H9 (cell line): ENCODE measurements at regions not wholly inside any gene's neighbourhood (a gene's known extent, or its start where the extent isn't known, plus 50 kb on each side); places are given as distances from the start of the nearest gene placed in this dataset.

Source experiments
- DNase-seq: peaks from one replicate; pipeline ENCODE4 v3.0.0-alpha.2; 2017
- H2AFZ ChIP-seq: one replicate; pipeline ENCODE4 v1.6.1; 2013; ENCODE audit warnings: mild to moderate bottlenecking, low read length, control low read depth, moderate library complexity
- H2AK5ac ChIP-seq: 2 replicates; pipeline ENCODE4 v1.6.1; 2013; ENCODE audit warnings: low read length, control low read depth, mixed read lengths; ENCODE audit not compliant: insufficient read length
- H2BK120ac ChIP-seq: one replicate; pipeline ENCODE4 v1.6.1; 2013; ENCODE audit warnings: low read depth, mild to moderate bottlenecking, low read length, control low read depth, inconsistent platforms; ENCODE audit not compliant: poor library complexity, severe bottlenecking
- H2BK12ac ChIP-seq: 2 replicates; pipeline ENCODE4 v1.6.1; 2013; ENCODE audit warnings: low read length, control low read depth, mixed read lengths, low read depth; ENCODE audit not compliant: insufficient read length
- H2BK15ac ChIP-seq: 2 replicates; pipeline ENCODE4 v1.6.1; 2013; ENCODE audit warnings: low read depth, low read length, control low read depth
- H2BK20ac ChIP-seq: one replicate; pipeline ENCODE4 v1.6.1; 2013; ENCODE audit warnings: low read depth, mild to moderate bottlenecking, low read length, control low read depth, inconsistent platforms; ENCODE audit not compliant: poor library complexity, severe bottlenecking
- H2BK5ac ChIP-seq: 2 replicates; pipeline ENCODE4 v1.6.1; 2013; ENCODE audit warnings: low read length, control low read depth, mixed read lengths; ENCODE audit not compliant: insufficient read length
- H3K14ac ChIP-seq: 2 replicates; pipeline ENCODE4 v1.6.1; 2013; ENCODE audit warnings: low read length, control low read depth; ENCODE audit not compliant: insufficient read depth
- H3K18ac ChIP-seq: 2 replicates; pipeline ENCODE4 v1.6.1; 2013; ENCODE audit warnings: low read depth, mild to moderate bottlenecking, mixed read lengths, low read length, control low read depth; ENCODE audit not compliant: insufficient read length
- H3K23ac ChIP-seq: 2 replicates; pipeline ENCODE4 v1.6.1; 2013; ENCODE audit warnings: low read length, control low read depth, mixed read lengths, low read depth; ENCODE audit not compliant: insufficient read length
- H3K23me2 ChIP-seq: 2 replicates; pipeline ENCODE4 v1.6.1; 2013; ENCODE audit warnings: low read depth, mild to moderate bottlenecking, mixed read lengths, low read length, control low read depth; ENCODE audit not compliant: insufficient read length, poor library complexity, severe bottlenecking
- H3K27ac ChIP-seq: 2 replicates; pipeline ENCODE4 v1.5.1; 2013; ENCODE audit warnings: low read length, control low read depth, mixed read lengths, low read depth; ENCODE audit not compliant: insufficient read length
- H3K27me3 ChIP-seq: 2 replicates; pipeline ENCODE4 v1.6.1; 2013; ENCODE audit warnings: low read length, control low read depth, inconsistent platforms; ENCODE audit not compliant: insufficient read depth
- H3K4ac ChIP-seq: 2 replicates; pipeline ENCODE4 v1.6.1; 2013; ENCODE audit warnings: low read depth, mild to moderate bottlenecking, control low read depth, inconsistent platforms, low read length, moderate library complexity
- H3K4me1 ChIP-seq: 2 replicates; pipeline ENCODE4 v1.6.1; 2013; ENCODE audit warnings: low read length, control low read depth, inconsistent platforms; ENCODE audit not compliant: insufficient read depth
- H3K4me2 ChIP-seq: 2 replicates; pipeline ENCODE4 v1.6.1; 2013; ENCODE audit warnings: low read length, control low read depth, mixed read lengths; ENCODE audit not compliant: insufficient read length, insufficient read depth
- H3K56ac ChIP-seq: 2 replicates; pipeline ENCODE4 v1.6.1; 2013; ENCODE audit warnings: low read depth, mild to moderate bottlenecking, mixed read lengths, low read length, control low read depth; ENCODE audit not compliant: insufficient read length
- H3K79me1 ChIP-seq: 2 replicates; pipeline ENCODE4 v1.6.1; 2013; ENCODE audit warnings: low read depth, mild to moderate bottlenecking, moderate library complexity, low read length, control low read depth, inconsistent platforms; ENCODE audit not compliant: insufficient read depth, poor library complexity, severe bottlenecking
- H3K79me2 ChIP-seq: 2 replicates; pipeline ENCODE4 v1.6.1; 2013; ENCODE audit warnings: low read length, control low read depth, inconsistent platforms; ENCODE audit not compliant: insufficient read depth
- H3K9ac ChIP-seq: 2 replicates; pipeline ENCODE4 v1.6.1; 2013; ENCODE audit warnings: low read length, control low read depth, mixed read lengths; ENCODE audit not compliant: insufficient read length; ENCODE audit errors: extremely low read depth
- H3K9me3 ChIP-seq: one replicate; pipeline ENCODE4 v1.6.1; 2013; ENCODE audit warnings: low read depth, low read length, inconsistent platforms; ENCODE audit not compliant: control insufficient read depth
- H3T11ph ChIP-seq: one replicate; pipeline ENCODE4 v1.6.1; 2013; ENCODE audit warnings: mild to moderate bottlenecking, low read length, control low read depth, inconsistent platforms
- H4K20me1 ChIP-seq: one replicate; pipeline ENCODE4 v1.6.1; 2013; ENCODE audit not compliant: control insufficient read depth, insufficient read length, insufficient read depth
- H4K5ac ChIP-seq: 2 replicates; pipeline ENCODE4 v1.6.1; 2013; ENCODE audit warnings: low read depth, mild to moderate bottlenecking, mixed read lengths, low read length, control low read depth; ENCODE audit not compliant: insufficient read length
- H4K8ac ChIP-seq: replicated peaks from 2 replicates; pipeline ENCODE4 v1.6.1; 2013; ENCODE audit warnings: low read length, control low read depth, mixed read lengths, low read depth; ENCODE audit not compliant: insufficient read length
- H4K91ac ChIP-seq: 2 replicates; pipeline ENCODE4 v1.6.1; 2013; ENCODE audit warnings: low read depth, mild to moderate bottlenecking, moderate library complexity, mixed read lengths, low read length, control low read depth; ENCODE audit not compliant: insufficient read length
- H3K27ac Mint-ChIP-seq, 3 experiments: 2 replicates in 2 of 3; 3 replicates in 1 of 3; pipeline ENCODE4 v1.8.0; 2020 to 2021; ENCODE audit warnings: mixed read lengths in 3 of 3, mild to moderate bottlenecking in 1 of 3, moderate library complexity in 1 of 3
- H3K27me3 Mint-ChIP-seq: 2 replicates; pipeline ENCODE4 v1.8.0; 2021; ENCODE audit warnings: low read depth, mild to moderate bottlenecking, moderate library complexity, mixed read lengths
- H3K36me3 Mint-ChIP-seq, 3 experiments: 2 replicates in 2 of 3; 3 replicates in 1 of 3; pipeline ENCODE4 v1.8.0; 2020 to 2021; ENCODE audit warnings: low read depth in 3 of 3, mixed read lengths in 3 of 3; ENCODE audit not compliant: insufficient read depth in 1 of 3
- H3K4me1 Mint-ChIP-seq, 2 experiments: 2 replicates each; pipeline ENCODE4 v1.8.0; 2020; ENCODE audit warnings: mixed read lengths in 2 of 2
- H3K4me3 Mint-ChIP-seq, 2 experiments: 2 replicates in 1 of 2; 3 replicates in 1 of 2; pipeline ENCODE4 v1.8.0; 2020 to 2021; ENCODE audit warnings: mild to moderate bottlenecking in 2 of 2, mixed read lengths in 2 of 2, moderate library complexity in 1 of 2
- H3K9me3 Mint-ChIP-seq, 2 experiments: 2 replicates in 1 of 2; 3 replicates in 1 of 2; pipeline ENCODE4 v1.8.0; 2020; ENCODE audit warnings: mild to moderate bottlenecking in 2 of 2, mixed read lengths in 2 of 2, moderate library complexity in 1 of 2
- CTCF ChIP-seq: fragments of 200-600 bp; sonication (generic); conservative IDR thresholded peaks from 3 replicates; pipeline ENCODE4 v1.8.0; 2021; ENCODE audit warnings: antibody characterized with exemption, mild to moderate bottlenecking
- WGBS: extraction: QIAGEN DNeasy Blood & Tissue Kit; methylation state at CpG from one replicate; pipeline ENCODE4 v1.1.7; 2013; ENCODE audit warnings: missing lambda C conversion rate, low lambda C conversion rate, mixed read lengths; ENCODE audit not compliant: insufficient read length; ENCODE audit errors: extremely low coverage; 5-methylcytosine and 5-hydroxymethylcytosine counted together

- no peak overlapping the region for H3T11ph ChIP-seq
- no peak overlapping the region for H2BK5ac ChIP-seq
- DNase-seq, result no peak
- no peak overlapping the region for H3K14ac ChIP-seq
- peaks cover 0 to 8% of the 10 kb centered on the region in 2 experiments; a peak in 2 of 4 replicates for H3K4me1 Mint-ChIP-seq
- no peak overlapping the region for H3K4me2 ChIP-seq
- H3K27me3 Mint-ChIP-seq, result peaks cover 4% of the 10 kb centered on the region
- no peak overlapping the region for H3K27ac ChIP-seq
- H2BK15ac ChIP-seq, result no peak overlapping the region
- no peak for TF ChIP-seq CTCF
- no peaks in the 10 kb centered on the region for H3K27me3 ChIP-seq
- no peak overlapping the region for H2BK120ac ChIP-seq
- H3K9me3 Mint-ChIP-seq, result peaks cover 43 to 47% of the 10 kb centered on the region in 2 experiments
- H3K79me1 ChIP-seq, result no peaks in the 10 kb centered on the region
- no peak overlapping the region for H4K91ac ChIP-seq
- no CpG with 5 or more reads among the region's 1 CpG for WGBS
- H4K8ac ChIP-seq, result no peak overlapping the region
- no peaks in the 10 kb centered on the region for H4K20me1 ChIP-seq
- H3K4ac ChIP-seq, result no peak overlapping the region
- peaks cover 11% of the 10 kb centered on the region for H3K9me3 ChIP-seq
- H4K5ac ChIP-seq, result no peak overlapping the region
- peaks cover 24 to 35% (median 26%) of the 10 kb centered on the region in 3 experiments for H3K36me3 Mint-ChIP-seq
- H3K4me3 Mint-ChIP-seq, result no peak overlapping the region
- no peak overlapping the region for H3K27ac Mint-ChIP-seq
- no peaks in the 10 kb centered on the region for H3K4me1 ChIP-seq
- no peak overlapping the region for H2AK5ac ChIP-seq
- H3K18ac ChIP-seq, result no peak overlapping the region
- no peak overlapping the region for H3K56ac ChIP-seq
- no peaks in the 10 kb centered on the region for H3K23me2 ChIP-seq
- no peak overlapping the region for H2BK12ac ChIP-seq
- H3K79me2 ChIP-seq, result no peaks in the 10 kb centered on the region
- H3K9ac ChIP-seq, result no peak overlapping the region
- no peak overlapping the region for H2BK20ac ChIP-seq
- H2AFZ ChIP-seq, result no peak overlapping the region
- no peak overlapping the region for H3K23ac ChIP-seq
Observed at GRCh38 chr5:158033724-158034123, 174.8 kb upstream of the CLINT1 start.
